Ishikawa (cell line): ENCODE measurements at regions not wholly inside any gene's neighbourhood (a gene's known extent, or its start where the extent isn't known, plus 50 kb on each side); places are given as distances from the start of the nearest gene placed in this dataset.

Experiments used
- CEBPB ChIP-seq: IDR thresholded peaks from 2 replicates; pipeline ENCODE4 v1.6.1; 2012
- CREB1 ChIP-seq: IDR thresholded peaks from 2 replicates; pipeline ENCODE4 v1.6.1; 2012; ENCODE audit warnings: low read depth
- EGR1 ChIP-seq: IDR thresholded peaks from 2 replicates; pipeline ENCODE4 v1.6.1; 2012
- EP300 ChIP-seq: IDR thresholded peaks from 2 replicates; pipeline ENCODE4 v1.6.1; 2012; ENCODE audit warnings: borderline replicate concordance
- FOXM1 ChIP-seq: IDR thresholded peaks from 2 replicates; pipeline ENCODE4 v1.6.1; 2012; ENCODE audit warnings: low read depth, borderline replicate concordance
- RAD21 ChIP-seq: IDR thresholded peaks from 2 replicates; pipeline ENCODE4 v1.6.1; 2012; ENCODE audit warnings: low read depth
- TAF1 ChIP-seq: IDR thresholded peaks from 2 replicates; pipeline ENCODE4 v1.6.1; 2012; ENCODE audit warnings: low read depth, mild to moderate bottlenecking
- TEAD4 ChIP-seq: IDR thresholded peaks from 2 replicates; pipeline ENCODE4 v1.6.1; 2012
- YY1 ChIP-seq: IDR thresholded peaks from 2 replicates; pipeline ENCODE4 v1.6.1; 2012; ENCODE audit warnings: low read depth
- TF ChIP-seq, protein P1 (sequence below): IDR thresholded peaks from 2 replicates; pipeline ENCODE4 v1.6.1; 2012
- TF ChIP-seq, protein P2 (sequence below): IDR thresholded peaks from 2 replicates; pipeline ENCODE4 v1.6.1; 2012
- TF ChIP-seq, protein P3 (sequence below): IDR thresholded peaks from 2 replicates; pipeline ENCODE4 v1.6.1; 2012; ENCODE audit warnings: low read depth, mild to moderate bottlenecking

DNA sequence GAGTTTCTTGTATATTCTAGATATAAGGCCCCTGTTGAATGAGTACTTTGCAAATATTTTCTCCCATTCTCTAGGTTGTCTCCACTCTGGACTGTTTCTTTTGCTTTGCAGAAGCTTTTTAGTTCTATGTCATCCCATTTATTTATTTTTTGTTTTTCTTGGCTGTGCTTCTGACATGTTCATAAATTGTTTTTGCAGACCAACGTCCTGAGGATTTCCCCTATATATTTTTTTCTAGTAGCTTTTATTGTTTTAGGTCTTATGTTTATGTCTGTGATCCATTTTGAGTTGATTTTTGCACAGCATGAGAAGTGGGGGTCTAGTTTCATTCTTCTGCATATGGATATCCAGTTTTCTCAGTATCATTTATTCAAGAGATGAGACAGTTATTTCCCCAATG, 70.4 kb upstream of the BTG1 start:
- no peak for TF ChIP-seq TAF1
- TF ChIP-seq CEBPB = no peak
- no peak for TF ChIP-seq RAD21
- TF ChIP-seq, protein P1, sequence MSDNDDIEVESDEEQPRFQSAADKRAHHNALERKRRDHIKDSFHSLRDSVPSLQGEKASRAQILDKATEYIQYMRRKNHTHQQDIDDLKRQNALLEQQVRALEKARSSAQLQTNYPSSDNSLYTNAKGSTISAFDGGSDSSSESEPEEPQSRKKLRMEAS = no peak
- TF ChIP-seq, protein P2, sequence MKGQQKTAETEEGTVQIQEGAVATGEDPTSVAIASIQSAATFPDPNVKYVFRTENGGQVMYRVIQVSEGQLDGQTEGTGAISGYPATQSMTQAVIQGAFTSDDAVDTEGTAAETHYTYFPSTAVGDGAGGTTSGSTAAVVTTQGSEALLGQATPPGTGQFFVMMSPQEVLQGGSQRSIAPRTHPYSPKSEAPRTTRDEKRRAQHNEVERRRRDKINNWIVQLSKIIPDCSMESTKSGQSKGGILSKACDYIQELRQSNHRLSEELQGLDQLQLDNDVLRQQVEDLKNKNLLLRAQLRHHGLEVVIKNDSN = no peak
- no peak for TF ChIP-seq EP300
- TF ChIP-seq EGR1 = no peak
- TF ChIP-seq, protein P3, sequence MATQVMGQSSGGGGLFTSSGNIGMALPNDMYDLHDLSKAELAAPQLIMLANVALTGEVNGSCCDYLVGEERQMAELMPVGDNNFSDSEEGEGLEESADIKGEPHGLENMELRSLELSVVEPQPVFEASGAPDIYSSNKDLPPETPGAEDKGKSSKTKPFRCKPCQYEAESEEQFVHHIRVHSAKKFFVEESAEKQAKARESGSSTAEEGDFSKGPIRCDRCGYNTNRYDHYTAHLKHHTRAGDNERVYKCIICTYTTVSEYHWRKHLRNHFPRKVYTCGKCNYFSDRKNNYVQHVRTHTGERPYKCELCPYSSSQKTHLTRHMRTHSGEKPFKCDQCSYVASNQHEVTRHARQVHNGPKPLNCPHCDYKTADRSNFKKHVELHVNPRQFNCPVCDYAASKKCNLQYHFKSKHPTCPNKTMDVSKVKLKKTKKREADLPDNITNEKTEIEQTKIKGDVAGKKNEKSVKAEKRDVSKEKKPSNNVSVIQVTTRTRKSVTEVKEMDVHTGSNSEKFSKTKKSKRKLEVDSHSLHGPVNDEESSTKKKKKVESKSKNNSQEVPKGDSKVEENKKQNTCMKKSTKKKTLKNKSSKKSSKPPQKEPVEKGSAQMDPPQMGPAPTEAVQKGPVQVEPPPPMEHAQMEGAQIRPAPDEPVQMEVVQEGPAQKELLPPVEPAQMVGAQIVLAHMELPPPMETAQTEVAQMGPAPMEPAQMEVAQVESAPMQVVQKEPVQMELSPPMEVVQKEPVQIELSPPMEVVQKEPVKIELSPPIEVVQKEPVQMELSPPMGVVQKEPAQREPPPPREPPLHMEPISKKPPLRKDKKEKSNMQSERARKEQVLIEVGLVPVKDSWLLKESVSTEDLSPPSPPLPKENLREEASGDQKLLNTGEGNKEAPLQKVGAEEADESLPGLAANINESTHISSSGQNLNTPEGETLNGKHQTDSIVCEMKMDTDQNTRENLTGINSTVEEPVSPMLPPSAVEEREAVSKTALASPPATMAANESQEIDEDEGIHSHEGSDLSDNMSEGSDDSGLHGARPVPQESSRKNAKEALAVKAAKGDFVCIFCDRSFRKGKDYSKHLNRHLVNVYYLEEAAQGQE = no peak
- TF ChIP-seq CREB1 = no peak
- TF ChIP-seq YY1 = no peak
- no peak for TF ChIP-seq TEAD4
- no peak for TF ChIP-seq FOXM1
